ENCODE measurements at regions not wholly inside any gene's neighbourhood (a gene's known extent, or its start where the extent isn't known, plus 50 kb on each side); places are given as distances from the start of the nearest gene placed in this dataset.

- TF ChIP-seq YY1 (IDR thresholded peaks at IDR 0.05; ENCODE audit: low read depth) (no peak), EP300 (IDR thresholded peaks at IDR 0.05; ENCODE audit: borderline replicate concordance in 1 of 2, low read depth in 1 of 2, low read length in 1 of 2) (no peak), CTCF (IDR thresholded peaks at IDR 0.05) (no peak), NRF1 (IDR thresholded peaks at IDR 0.05; ENCODE audit: low read depth, low read length) (no peak), POLR2AphosphoS5 (IDR thresholded peaks at IDR 0.05; ENCODE audit: low read depth, low read length) (no peak), RXRA (IDR thresholded peaks at IDR 0.05; ENCODE audit: borderline replicate concordance, low read depth) (no peak), GABPA (IDR thresholded peaks at IDR 0.05; ENCODE audit: low read depth) (no peak)
- TF ChIP-seq, protein P1, sequence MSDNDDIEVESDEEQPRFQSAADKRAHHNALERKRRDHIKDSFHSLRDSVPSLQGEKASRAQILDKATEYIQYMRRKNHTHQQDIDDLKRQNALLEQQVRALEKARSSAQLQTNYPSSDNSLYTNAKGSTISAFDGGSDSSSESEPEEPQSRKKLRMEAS (IDR thresholded peaks at IDR 0.05; ENCODE audit: low read depth), result no peak
- TF ChIP-seq, protein P2, sequence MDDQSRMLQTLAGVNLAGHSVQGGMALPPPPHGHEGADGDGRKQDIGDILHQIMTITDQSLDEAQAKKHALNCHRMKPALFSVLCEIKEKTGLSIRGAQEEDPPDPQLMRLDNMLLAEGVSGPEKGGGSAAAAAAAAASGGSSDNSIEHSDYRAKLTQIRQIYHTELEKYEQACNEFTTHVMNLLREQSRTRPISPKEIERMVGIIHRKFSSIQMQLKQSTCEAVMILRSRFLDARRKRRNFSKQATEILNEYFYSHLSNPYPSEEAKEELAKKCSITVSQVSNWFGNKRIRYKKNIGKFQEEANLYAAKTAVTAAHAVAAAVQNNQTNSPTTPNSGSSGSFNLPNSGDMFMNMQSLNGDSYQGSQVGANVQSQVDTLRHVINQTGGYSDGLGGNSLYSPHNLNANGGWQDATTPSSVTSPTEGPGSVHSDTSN (IDR thresholded peaks at IDR 0.05), result no peak
Observed at GRCh38 chr6:114595186-114595585, 252.4 kb upstream of the HS3ST5 start.

Measured in SK-N-SH (cell line).